ENCODE measurements at regions not wholly inside any gene's neighbourhood (a gene's known extent, or its start where the extent isn't known, plus 50 kb on each side); places are given as distances from the start of the nearest gene placed in this dataset.

DNA sequence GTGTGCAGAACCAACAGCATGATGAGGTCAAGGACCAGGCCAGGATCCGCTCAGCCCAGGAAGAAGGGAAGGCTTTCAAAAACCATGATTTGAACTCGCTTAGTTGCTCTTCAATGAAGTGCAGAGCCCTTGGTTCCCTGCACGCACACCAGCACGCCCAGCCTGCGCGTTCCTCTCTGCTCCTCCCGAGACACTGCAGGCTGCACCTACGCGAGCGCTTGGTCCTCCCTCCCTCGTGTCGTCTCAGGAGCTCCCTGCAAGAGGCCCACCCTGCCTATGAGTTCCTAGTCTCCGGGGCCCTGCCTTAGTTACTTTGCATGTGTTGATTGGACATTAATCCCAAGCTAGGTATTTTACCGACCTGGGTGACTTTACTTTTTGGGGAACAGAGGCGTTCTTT is 132.9 kb upstream of the TNRC6C start:
- Histone ChIP-seq H3K27me3 (ENCODE audit: control insufficient read depth, insufficient read depth, low read length) (no peaks in the 10 kb centered on the region), H3K9ac (ENCODE audit: low read length) (no peak overlapping the region), H3K27ac (ENCODE audit: low read depth, low read length) (no peak overlapping the region), H3K4me3 (ENCODE audit: low read depth, low read length) (no peak overlapping the region), H3K36me3 (ENCODE audit: control insufficient read depth, insufficient read depth, low read length) (no peaks in the 10 kb centered on the region), H3K4me1 (ENCODE audit: control insufficient read depth, insufficient read depth, low read length) (peaks cover 39% of the 10 kb centered on the region), H3K9me3 (ENCODE audit: control insufficient read depth, insufficient read depth, low read depth, low read length) (peaks cover 6% of the 10 kb centered on the region; the same call in 1 of the 2 replicates)

GRCh38 chr17:77826132-77826873 is 132.2 kb upstream of the TNRC6C start:
- H3K9me3 ChIP-seq (ENCODE audit: control insufficient read depth, insufficient read depth, low read depth, low read length) = peaks cover 6% of the 10 kb centered on the region; the same call in 1 of the 2 replicates
- H3K36me3 ChIP-seq (ENCODE audit: control insufficient read depth, insufficient read depth, low read length) = no peaks in the 10 kb centered on the region
- no peak overlapping the region for H3K27ac ChIP-seq (ENCODE audit: low read depth, low read length)
- peaks cover 45% of the 10 kb centered on the region for H3K4me1 ChIP-seq (ENCODE audit: control insufficient read depth, insufficient read depth, low read length)
- no peak overlapping the region for H3K9ac ChIP-seq (ENCODE audit: low read length)
- H3K4me3 ChIP-seq (ENCODE audit: low read depth, low read length) = no peak overlapping the region
- H3K27me3 ChIP-seq (ENCODE audit: control insufficient read depth, insufficient read depth, low read length) = no peaks in the 10 kb centered on the region

- Histone ChIP-seq H3K9ac (ENCODE audit: low read length) (no peak overlapping the region), H3K9me3 (ENCODE audit: control insufficient read depth, insufficient read depth, low read depth, low read length) (peaks cover 6% of the 10 kb centered on the region; the same call in 1 of the 2 replicates), H3K27me3 (ENCODE audit: control insufficient read depth, insufficient read depth, low read length) (no peaks in the 10 kb centered on the region), H3K27ac (ENCODE audit: low read depth, low read length) (no peak overlapping the region), H3K36me3 (ENCODE audit: control insufficient read depth, insufficient read depth, low read length) (no peaks in the 10 kb centered on the region), H3K4me1 (ENCODE audit: control insufficient read depth, insufficient read depth, low read length) (peaks cover 51% of the 10 kb centered on the region), H3K4me3 (ENCODE audit: low read depth, low read length) (no peak overlapping the region)
These were observed 131.5 kb upstream of the TNRC6C start for GRCh38 chr17:77827039-77827438.

GRCh38 chr17:77827511-77827910 is 131.0 kb upstream of the TNRC6C start:
- Histone ChIP-seq H3K27ac (ENCODE audit: low read depth, low read length) (no peak overlapping the region), H3K4me1 (ENCODE audit: control insufficient read depth, insufficient read depth, low read length) (peaks cover 51% of the 10 kb centered on the region), H3K36me3 (ENCODE audit: control insufficient read depth, insufficient read depth, low read length) (no peaks in the 10 kb centered on the region), H3K9me3 (ENCODE audit: control insufficient read depth, insufficient read depth, low read depth, low read length) (peaks cover 6% of the 10 kb centered on the region; the same call in 1 of the 2 replicates), H3K4me3 (ENCODE audit: low read depth, low read length) (no peak overlapping the region), H3K27me3 (ENCODE audit: control insufficient read depth, insufficient read depth, low read length) (no peaks in the 10 kb centered on the region), H3K9ac (ENCODE audit: low read length) (no peak overlapping the region)

GRCh38 chr17:77828749-77829539 is 129.6 kb upstream of the TNRC6C start:
- peaks cover 6% of the 10 kb centered on the region; the same call in 1 of the 2 replicates for H3K9me3 ChIP-seq (ENCODE audit: control insufficient read depth, insufficient read depth, low read depth, low read length)
- H3K4me3 ChIP-seq (ENCODE audit: low read depth, low read length) = no peak overlapping the region
- no peak overlapping the region for H3K27ac ChIP-seq (ENCODE audit: low read depth, low read length)
- peaks cover 51% of the 10 kb centered on the region for H3K4me1 ChIP-seq (ENCODE audit: control insufficient read depth, insufficient read depth, low read length)
- no peak overlapping the region for H3K9ac ChIP-seq (ENCODE audit: low read length)
- no peaks in the 10 kb centered on the region for H3K36me3 ChIP-seq (ENCODE audit: control insufficient read depth, insufficient read depth, low read length)
- no peaks in the 10 kb centered on the region for H3K27me3 ChIP-seq (ENCODE audit: control insufficient read depth, insufficient read depth, low read length)

DNA sequence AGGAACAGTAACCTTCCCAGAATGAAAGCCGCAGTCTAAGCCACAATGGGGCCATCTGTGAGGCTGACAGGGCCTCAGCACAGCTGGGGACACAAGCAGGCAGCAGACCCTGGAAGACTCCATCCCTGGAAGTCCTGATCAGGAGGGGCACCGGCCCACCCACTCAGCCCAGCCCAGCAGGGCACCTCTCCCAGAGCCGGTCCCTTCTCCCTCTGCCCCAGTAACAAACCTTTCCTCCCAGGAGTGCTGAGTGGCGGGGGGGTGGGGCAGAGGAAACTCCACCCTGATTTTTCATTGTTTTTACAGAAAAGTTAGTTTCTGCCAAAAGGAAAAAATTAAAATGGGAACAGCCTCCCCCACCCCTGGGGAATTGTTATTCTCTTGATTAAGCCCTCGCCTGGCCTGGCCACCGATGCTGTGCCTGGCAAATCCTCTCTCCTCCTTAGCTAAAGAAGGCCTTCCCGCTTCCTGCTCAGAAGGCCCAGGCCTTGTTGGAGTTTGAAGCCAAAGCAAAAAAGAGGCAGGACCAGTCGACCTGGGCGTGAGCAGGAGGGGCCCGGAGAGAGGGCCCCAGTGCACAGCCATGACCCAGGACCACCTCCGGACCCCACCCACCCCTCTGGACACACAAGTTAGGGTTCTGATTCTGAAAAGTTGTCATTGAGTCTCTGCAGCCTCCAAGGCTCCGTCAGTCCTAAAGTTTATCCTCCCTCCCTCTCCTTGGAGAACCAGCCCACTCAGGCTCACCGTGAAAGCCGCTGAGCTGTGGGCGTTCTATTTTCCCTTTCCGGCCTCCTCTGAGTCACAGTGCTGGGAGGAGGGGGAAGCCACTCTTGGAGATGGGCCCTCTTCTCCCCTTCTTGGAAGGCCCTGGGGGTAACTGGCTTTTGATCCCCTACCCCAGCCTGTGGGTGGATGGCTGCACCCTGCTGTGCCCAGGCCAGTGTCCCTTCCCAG is 128.4 kb upstream of the TNRC6C start:
- peaks cover 62% of the 10 kb centered on the region for H3K4me1 ChIP-seq (ENCODE audit: control insufficient read depth, insufficient read depth, low read length)
- no peak overlapping the region for H3K27ac ChIP-seq (ENCODE audit: low read depth, low read length)
- H3K4me3 ChIP-seq (ENCODE audit: low read depth, low read length) = no peak overlapping the region
- no peak overlapping the region for H3K9ac ChIP-seq (ENCODE audit: low read length)
- peaks cover 6% of the 10 kb centered on the region; the same call in 1 of the 2 replicates for H3K9me3 ChIP-seq (ENCODE audit: control insufficient read depth, insufficient read depth, low read depth, low read length)
- H3K36me3 ChIP-seq (ENCODE audit: control insufficient read depth, insufficient read depth, low read length) = no peaks in the 10 kb centered on the region
- H3K27me3 ChIP-seq (ENCODE audit: control insufficient read depth, insufficient read depth, low read length) = no peaks in the 10 kb centered on the region

- H3K36me3 ChIP-seq (ENCODE audit: control insufficient read depth, insufficient read depth, low read length) = no peaks in the 10 kb centered on the region
- peaks cover 55% of the 10 kb centered on the region for H3K4me1 ChIP-seq (ENCODE audit: control insufficient read depth, insufficient read depth, low read length)
- no peaks in the 10 kb centered on the region for H3K27me3 ChIP-seq (ENCODE audit: control insufficient read depth, insufficient read depth, low read length)
- no peak overlapping the region for H3K27ac ChIP-seq (ENCODE audit: low read depth, low read length)
- H3K9ac ChIP-seq (ENCODE audit: low read length) = no peak overlapping the region
- H3K9me3 ChIP-seq (ENCODE audit: control insufficient read depth, insufficient read depth, low read depth, low read length) = peaks cover 6% of the 10 kb centered on the region; the same call in 1 of the 2 replicates
- H3K4me3 ChIP-seq (ENCODE audit: low read depth, low read length) = no peak overlapping the region
These were observed 127.6 kb upstream of the TNRC6C start for GRCh38 chr17:77830816-77831473.

- Histone ChIP-seq H3K27me3 (ENCODE audit: control insufficient read depth, insufficient read depth, low read length) (no peaks in the 10 kb centered on the region), H3K4me3 (ENCODE audit: low read depth, low read length) (no peak overlapping the region), H3K4me1 (ENCODE audit: control insufficient read depth, insufficient read depth, low read length) (peaks cover 49% of the 10 kb centered on the region), H3K27ac (ENCODE audit: low read depth, low read length) (no peak overlapping the region), H3K9ac (ENCODE audit: low read length) (no peak overlapping the region), H3K36me3 (ENCODE audit: control insufficient read depth, insufficient read depth, low read length) (no peaks in the 10 kb centered on the region), H3K9me3 (ENCODE audit: control insufficient read depth, insufficient read depth, low read depth, low read length) (peaks cover 6% of the 10 kb centered on the region; the same call in 1 of the 2 replicates)
These were observed 126.9 kb upstream of the TNRC6C start for GRCh38 chr17:77831474-77832179.

- Histone ChIP-seq H3K36me3 (ENCODE audit: control insufficient read depth, insufficient read depth, low read length) (no peaks in the 10 kb centered on the region), H3K4me3 (ENCODE audit: low read depth, low read length) (no peak overlapping the region), H3K9me3 (ENCODE audit: control insufficient read depth, insufficient read depth, low read depth, low read length) (peaks cover 6% of the 10 kb centered on the region; the same call in 1 of the 2 replicates), H3K27me3 (ENCODE audit: control insufficient read depth, insufficient read depth, low read length) (no peaks in the 10 kb centered on the region), H3K9ac (ENCODE audit: low read length) (no peak overlapping the region), H3K4me1 (ENCODE audit: control insufficient read depth, insufficient read depth, low read length) (peaks cover 47% of the 10 kb centered on the region), H3K27ac (ENCODE audit: low read depth, low read length) (no peak overlapping the region)
These were observed 126.3 kb upstream of the TNRC6C start for GRCh38 chr17:77832180-77832560.

DNA sequence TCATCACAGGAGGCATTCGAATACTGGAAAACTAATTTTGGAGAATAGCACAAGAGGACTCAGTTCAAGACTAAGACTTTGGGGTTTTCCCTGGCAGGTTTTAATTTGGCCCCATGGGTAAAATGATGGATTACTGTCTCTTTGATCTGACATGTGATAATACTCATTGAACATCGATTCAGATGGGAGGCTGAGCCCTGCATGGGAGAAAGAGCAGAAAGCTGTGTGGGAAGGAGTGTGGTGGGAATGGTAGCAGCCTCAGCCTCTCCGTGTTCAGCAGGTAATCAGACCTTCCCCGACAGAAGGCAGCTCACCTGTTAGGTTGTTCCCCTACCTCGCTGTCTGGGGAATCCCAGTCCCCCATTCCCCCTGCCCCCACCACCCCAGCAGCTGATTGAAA is 124.7 kb upstream of the TNRC6C start:
- H3K9ac ChIP-seq (ENCODE audit: low read length) = no peak overlapping the region

More for the DNA sequence above, 124.7 kb upstream of the TNRC6C start:
- Histone ChIP-seq H3K27me3 (ENCODE audit: control insufficient read depth, insufficient read depth, low read length) (no peaks in the 10 kb centered on the region), H3K4me3 (ENCODE audit: low read depth, low read length) (no peak overlapping the region), H3K9me3 (ENCODE audit: control insufficient read depth, insufficient read depth, low read depth, low read length) (peaks cover 2% of the 10 kb centered on the region; the same call in 1 of the 2 replicates), H3K4me1 (ENCODE audit: control insufficient read depth, insufficient read depth, low read length) (peaks cover 38% of the 10 kb centered on the region), H3K36me3 (ENCODE audit: control insufficient read depth, insufficient read depth, low read length) (no peaks in the 10 kb centered on the region), H3K27ac (ENCODE audit: low read depth, low read length) (no peak overlapping the region)
